OCI-M2 (cell line): ENCODE measurements at regions not wholly inside any gene's neighbourhood (a gene's known extent, or its start where the extent isn't known, plus 50 kb on each side); places are given as distances from the start of the nearest gene placed in this dataset.

Source experiments
- DNase-seq: peaks from one replicate; lab custom pipeline; 2025; ENCODE audit not compliant: unreplicated experiment; lab: John Stamatoyannopoulos, UW

DNA sequence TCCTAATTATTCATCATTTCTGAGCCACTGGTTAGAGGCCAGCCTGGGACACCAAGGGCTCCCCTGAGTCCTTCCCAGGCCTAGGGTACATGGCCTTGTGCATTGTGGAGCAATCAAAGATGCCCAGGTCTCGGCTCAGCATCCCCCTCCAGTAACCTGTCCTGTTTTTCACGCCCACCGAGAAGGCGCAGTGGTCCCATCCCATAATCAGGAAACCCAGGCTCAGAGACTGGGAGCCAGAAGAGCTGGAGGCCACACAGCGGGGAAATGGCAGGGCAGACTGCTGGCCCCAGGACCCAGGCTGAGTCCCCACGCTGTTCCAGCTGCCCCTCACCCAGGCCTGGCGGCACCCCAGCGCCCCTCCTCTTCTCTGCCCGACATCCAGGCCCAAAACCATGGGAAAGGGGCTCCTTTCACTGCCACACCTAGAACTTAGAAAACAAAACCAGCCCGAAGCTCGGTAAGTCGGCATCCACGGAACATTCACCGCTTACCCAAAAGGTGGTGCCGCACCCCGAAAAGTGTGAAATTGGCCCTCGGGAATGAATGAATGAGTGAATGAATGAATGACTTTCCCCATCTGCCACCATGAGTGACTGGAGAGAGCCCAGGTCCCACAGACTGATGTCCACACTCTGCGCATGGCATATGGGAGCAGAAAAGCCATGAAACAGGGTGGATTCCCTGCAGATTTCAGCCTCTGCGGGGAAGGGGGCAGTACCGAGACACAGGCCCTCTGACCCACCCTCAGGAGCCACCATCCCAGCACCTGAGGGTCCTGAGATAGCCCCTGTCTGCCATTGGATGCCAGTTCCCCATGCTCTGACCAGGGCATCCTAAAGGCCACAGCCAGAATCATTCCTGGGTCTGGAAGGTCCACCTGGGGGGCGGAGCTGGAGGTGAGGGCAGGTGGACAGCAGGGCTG, 132.5 kb downstream of the OLFM1 start:
- DNase-seq, result no peak

DNA sequence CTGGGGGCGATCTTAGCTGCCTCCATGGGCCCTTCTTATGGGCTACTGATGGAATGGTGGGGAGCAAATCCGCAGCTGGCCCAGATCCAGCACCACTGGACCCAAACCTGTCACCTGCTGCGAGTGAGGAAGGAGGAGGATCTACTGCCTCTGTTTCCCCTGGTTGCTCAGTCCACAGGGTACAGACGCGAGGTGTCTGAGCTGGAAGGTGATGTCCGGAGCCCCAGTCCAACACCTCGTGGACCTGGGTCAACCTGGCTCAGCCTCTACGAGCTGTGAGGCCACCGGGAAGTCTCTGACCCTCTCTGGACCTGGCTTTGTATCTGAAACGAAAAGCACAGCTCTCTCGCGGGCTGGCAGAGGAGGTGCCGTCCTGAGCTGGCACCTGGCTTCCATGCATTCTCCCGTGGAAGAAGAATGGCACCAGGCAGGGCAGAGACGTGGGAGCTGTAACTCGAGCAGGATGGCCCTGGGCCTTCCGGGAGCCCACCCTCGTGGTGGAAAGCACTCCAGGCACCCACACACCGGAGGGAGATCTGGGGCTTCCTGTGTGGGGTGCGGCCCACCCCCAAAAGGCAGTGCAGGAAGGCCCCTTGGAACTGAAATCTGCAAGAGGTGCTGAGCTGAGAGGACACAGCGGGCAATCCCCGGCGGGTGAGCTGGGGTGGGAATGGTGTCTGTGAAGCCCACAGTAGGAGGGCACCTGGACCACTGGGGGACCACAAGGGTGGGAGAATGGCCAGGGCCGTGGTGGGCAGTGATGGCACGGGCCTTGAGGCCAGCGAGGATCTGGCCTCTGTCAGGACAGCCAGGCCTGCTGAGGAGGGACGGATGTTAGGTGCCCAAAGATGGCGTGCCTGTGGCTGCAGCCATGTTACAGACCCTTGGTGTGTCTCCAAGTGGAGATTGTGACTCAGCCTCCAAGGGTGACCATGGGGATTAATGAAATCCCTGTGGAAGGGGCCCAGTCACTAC, 133.4 kb downstream of the OLFM1 start:
- no peak for DNase-seq

DNA sequence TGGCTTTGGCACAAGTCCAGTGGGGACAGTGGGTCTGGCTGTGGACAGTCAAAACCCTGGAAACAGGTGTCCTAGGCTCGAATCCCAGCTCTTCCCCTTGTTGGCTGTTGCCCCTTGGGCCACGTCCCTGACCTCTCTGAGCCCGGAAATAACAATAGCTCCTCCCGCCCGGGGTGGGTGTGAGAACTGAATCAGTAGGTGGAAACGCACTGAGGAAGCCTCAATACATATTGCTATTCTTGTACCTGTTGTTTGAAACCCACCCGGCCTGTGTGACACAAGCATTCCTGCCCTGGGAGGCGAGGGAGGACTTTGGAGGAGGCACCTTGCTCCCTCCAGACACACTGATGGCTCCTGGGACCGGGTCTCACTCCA, 134.1 kb downstream of the OLFM1 start:
- DNase-seq, result no peak

GRCh38 chr9:135221951-135222631, 134.6 kb downstream of the OLFM1 start:
- no peak for DNase-seq

DNA sequence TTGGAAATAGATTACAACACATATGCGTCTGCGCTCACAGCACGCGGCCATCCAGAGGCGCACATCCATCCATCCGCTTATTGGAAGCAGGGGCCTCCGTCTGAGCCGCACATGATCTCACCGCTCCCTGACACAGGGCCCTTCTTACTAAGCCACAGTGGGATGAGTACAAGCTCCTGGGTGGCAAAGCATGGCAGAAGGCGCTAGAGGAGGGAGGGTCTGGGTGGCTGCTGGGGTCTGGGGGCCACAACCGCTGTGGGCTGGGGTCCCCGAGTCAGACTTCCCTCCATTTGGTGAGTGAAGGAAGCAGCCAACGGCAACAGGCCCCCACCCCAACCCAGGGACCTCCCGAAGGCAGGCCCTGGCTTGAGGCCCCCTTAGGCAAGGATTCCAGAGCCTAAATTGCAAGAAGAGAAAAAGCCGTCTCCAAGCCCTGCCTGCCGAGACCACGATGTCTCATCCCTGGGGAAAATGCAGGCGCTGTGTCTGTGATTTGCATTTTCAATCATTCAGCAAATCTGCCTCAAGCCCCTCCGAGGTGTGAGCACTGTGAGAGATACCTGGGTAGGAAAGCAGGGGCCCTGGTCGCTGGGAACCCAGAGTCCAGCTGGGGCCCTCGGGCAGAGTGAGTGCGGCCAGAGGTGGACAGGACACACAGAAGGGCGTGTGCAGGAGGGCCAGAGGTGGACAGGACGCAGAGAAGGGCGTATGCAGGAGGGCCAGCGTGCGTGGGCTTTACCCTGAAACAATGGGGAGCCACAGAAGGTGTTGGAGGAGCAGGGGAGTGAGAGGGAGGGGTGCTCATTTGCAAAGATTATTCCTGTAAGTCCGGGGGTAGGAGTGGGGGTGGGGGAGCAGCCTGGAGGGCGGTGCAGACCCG, 135.7 kb downstream of the OLFM1 start:
- no peak for DNase-seq

GRCh38 chr9:135223831-135224230, 136.4 kb downstream of the OLFM1 start:
- DNase-seq, result no peak

DNA sequence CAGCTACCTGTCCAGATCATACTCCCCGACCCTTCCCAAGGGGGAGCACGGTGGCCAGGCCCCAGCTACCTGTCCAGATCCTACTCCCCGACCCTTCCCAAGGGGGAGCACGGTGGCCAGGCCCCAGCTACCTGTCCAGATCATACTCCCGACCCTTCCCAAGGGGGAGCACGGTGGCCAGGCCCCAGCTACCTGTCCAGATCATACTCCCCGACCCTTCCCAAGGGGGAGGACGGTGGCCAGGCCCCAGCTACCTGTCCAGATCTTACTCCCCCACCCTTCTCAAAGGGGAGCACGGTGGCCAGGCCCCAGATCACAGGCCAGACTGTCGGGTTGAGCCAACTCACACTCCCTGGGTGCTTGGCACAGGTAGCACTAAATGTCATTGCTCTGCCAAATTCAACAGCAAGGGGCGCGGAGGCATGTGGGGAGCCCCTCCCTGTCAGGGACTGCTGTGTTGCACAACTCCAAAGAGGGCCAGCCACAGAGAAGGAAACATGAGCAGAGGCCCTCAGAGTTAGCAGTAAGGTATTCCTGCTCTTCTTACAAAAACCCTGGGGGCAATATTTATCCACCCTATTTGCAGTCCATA, 136.9 kb downstream of the OLFM1 start:
- DNase-seq, result no peak

GRCh38 chr9:135224921-135225541, 137.6 kb downstream of the OLFM1 start:
- no peak for DNase-seq

GRCh38 chr9:135225619-135226228, 138.3 kb downstream of the OLFM1 start:
- no peak for DNase-seq

DNA sequence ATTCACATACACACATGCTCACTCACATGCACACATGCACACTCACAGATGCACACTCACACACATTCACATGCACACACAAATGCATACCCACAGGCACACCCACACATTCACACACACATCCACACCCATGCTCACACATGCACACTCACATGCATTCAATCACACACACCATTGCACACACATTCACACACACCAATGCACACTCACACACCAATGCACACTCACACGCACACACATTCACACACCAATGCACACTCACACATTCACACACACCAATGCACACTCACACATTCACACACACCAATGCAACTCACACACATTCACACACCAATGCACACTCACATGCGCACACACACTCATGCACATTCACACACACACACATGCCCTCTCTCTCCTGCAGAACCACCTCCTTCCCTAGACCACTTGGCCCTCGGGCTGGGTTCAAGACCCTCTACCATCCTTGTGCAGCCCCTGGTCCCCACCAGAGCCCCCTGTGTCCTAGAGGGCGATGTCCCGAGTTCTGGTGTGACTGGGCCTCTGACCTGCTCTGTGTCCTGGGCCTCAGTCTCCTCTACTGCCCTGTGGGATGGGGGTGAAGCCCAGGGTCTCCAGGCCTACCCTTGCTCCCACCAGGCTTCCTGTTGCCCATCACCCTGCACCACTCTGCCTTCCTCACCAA, 139.0 kb downstream of the OLFM1 start:
- DNase-seq, result no peak

DNA sequence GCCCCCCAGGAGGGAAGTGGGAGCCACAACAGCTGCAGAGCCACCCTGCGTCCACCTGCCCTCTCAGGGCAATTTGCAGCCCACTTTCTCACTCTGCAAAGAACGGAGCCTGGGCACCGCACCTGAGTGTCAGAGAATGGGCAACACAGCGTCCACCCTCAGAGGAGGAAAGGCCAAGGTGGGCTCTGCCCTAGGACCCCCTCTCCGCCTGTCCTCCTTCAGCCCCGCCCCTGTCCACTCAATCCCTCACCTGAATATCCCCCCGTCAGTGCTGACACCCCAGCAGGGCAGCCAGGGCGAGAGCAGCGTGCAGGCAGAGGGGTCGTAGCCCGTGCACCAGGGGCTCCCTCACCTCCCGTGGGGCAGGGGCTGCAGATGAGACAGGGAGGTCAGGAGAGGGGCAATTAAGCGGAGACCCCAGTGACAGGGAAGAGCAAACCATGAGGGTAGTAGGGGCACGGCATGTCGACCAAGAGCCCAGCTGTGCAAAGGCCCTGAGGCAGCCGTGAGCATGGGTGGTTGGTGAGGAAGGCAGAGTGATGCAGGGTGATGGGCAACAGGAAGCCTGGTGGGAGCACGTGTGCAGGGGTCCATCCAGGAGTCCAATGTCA, 140.3 kb downstream of the OLFM1 start:
- no peak for DNase-seq

DNA sequence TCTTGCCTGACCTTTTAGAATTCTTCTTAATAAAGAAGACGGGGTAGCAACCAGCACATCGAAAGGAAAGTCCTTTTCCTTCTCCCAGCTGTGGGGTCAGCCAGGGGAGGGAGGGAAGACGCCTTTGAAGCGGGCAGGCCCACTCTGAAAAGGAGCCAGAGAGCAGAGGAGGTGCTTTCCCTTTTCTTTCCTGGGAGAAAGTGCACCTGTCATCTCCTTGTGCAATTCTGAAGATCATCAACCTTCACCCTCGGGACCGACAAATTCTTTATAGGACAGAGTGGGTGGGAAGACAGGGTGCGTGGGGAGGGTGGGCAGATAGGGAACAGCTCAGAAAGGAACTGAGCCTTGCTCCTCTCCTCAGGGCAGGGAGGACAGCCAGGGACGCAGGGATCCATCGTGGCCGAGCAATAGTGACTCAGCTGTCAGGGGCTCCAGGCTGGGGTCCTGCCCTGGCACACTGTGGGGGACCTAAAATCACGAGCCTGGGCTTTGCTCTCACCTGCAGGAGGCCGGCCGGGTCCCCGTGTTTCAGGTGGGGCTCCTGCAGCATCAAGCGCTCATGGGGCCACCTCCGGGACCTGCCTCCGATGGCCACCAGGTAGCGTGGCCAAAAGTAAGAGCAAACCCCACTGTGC, 141.0 kb downstream of the OLFM1 start:
- no peak for DNase-seq

GRCh38 chr9:135228983-135229625, 141.6 kb downstream of the OLFM1 start:
- no peak for DNase-seq

DNA sequence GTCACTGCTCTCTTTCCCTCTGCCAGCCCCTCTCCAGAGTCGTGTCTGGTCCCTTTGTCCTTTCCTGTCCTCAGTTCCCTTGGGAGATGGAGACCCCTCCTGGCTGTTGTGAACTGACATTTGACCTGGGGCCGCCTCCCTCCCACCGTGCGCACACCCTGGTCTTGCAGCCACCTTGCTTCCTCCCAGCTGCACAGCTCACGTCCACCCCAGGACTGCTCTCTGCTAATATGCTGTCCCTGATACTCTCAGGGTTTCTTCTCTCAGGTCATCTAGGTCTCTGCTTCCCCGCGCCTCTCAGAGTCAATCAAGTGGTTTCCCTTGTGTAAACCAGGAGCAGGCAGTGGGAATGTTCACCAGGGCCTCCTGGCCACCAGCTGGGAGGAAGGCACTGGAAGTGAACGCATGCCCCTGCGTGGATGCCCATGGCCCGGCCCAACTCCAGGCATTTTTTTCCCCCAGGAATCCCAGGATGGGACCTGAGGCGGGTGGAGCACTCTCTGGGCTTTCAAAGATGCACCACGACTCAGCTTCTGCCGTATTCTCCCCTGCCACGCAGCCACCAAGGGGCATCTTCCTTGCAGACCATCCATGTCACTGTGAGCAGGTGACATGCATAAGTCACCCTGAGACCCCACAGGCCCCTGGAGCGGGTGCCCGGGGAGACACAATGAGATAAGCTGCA, 142.4 kb downstream of the OLFM1 start:
- no peak for DNase-seq

- no peak for DNase-seq
These were observed 142.9 kb downstream of the OLFM1 start for GRCh38 chr9:135230386-135230765.

DNA sequence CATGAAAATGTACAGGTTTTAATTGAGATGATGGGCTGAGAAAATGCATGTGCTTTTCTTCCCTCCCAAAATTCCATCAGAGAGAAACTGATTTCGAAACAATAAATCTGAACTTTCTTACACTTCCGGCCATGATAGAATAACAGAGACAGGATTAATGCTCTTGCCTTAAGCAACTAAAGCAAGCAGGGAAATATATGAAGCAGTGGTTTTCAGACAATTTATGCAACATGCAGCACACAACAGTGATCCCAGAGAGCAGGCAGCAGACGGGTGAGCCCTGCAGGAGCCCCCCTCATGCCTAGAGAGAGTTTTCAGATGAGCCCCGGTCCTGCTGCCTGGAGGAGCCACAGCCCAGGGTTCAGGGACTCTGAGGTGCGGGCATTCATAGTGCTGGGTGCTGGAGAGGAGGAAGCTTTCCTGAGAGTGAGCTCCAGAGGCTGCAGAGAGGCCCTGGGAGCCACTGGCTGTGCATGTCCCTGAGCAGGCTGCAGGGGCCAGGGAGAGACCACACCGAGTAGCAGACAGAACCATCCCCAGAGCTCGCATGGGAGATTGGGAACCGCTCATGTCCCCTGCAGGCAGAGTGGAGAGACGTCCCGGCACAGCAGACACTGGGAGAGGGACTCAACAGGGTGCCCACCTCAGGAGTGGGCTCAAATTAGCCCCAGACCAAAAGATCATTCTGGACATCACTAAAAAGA, 143.5 kb downstream of the OLFM1 start:
- no peak for DNase-seq
